ENCODE measurements at regions not wholly inside any gene's neighbourhood (a gene's known extent, or its start where the extent isn't known, plus 50 kb on each side); places are given as distances from the start of the nearest gene placed in this dataset.
"Not testable (repeated sequence)": the region's sequence is repeated elsewhere in the genome, so short reads cannot be mapped to it uniquely, and the experiment has no call there.

GRCh38 chrX:26562156-26562555 lies 346.2 kb downstream of the MAGEB5 start:
- Histone ChIP-seq H3K4me1 (no peaks in the 10 kb centered on the region), H3K27ac (no peak overlapping the region), H3K36me3 (no peaks in the 10 kb centered on the region), H3K4me3 (no peak overlapping the region), H3K9me3 (no peaks in the 10 kb centered on the region), H3K27me3 (ENCODE audit: low read depth) (no peaks in the 10 kb centered on the region)
- intact Hi-C loops (cut with DNase I): no loop called here
- TF ChIP-seq CTCF (IDR thresholded peaks at IDR 0.05): no peak
- DNase-seq (no peak), ATAC-seq (no peak)

GRCh38 chrX:26559855-26560254 lies 343.9 kb downstream of the MAGEB5 start:
- no peaks in the 10 kb centered on the region for H3K27me3 ChIP-seq (ENCODE audit: low read depth)
- intact Hi-C loops (cut with DNase I): no loop called here
- TF ChIP-seq CTCF (IDR thresholded peaks at IDR 0.05): no peak

GRCh38 chrX:26558719-26559386 lies 342.9 kb downstream of the MAGEB5 start:
- H3K4me3 ChIP-seq: no peak overlapping the region
- DNase-seq (no peak), ATAC-seq (no peak)
- no peaks in the 10 kb centered on the region for H3K27me3 ChIP-seq (ENCODE audit: low read depth)
- intact Hi-C loops (cut with DNase I): no loop called here
- H3K36me3 ChIP-seq: no peaks in the 10 kb centered on the region
- no peak for TF ChIP-seq CTCF (IDR thresholded peaks at IDR 0.05)
- no peaks in the 10 kb centered on the region for H3K9me3 ChIP-seq
- H3K27ac ChIP-seq: no peak overlapping the region
- H3K4me1 ChIP-seq: no peaks in the 10 kb centered on the region

More at GRCh38 chrX:26559855-26560254, 343.9 kb downstream of the MAGEB5 start:
- H3K36me3 ChIP-seq: no peaks in the 10 kb centered on the region
- H3K4me1 ChIP-seq: no peaks in the 10 kb centered on the region
- H3K9me3 ChIP-seq: no peaks in the 10 kb centered on the region
- ATAC-seq: no peak
- no peak overlapping the region for H3K4me3 ChIP-seq
- H3K27ac ChIP-seq: no peak overlapping the region
- DNase-seq: no peak

GRCh38 chrX:26557691-26558321 lies 341.8 kb downstream of the MAGEB5 start:
- H3K4me3 ChIP-seq: no peak overlapping the region
- no peak for DNase-seq
- intact Hi-C loops (cut with DNase I): no loop called here
- no peak for ATAC-seq
- no peak for TF ChIP-seq CTCF (IDR thresholded peaks at IDR 0.05)
- H3K9me3 ChIP-seq: no peaks in the 10 kb centered on the region
- no peaks in the 10 kb centered on the region for H3K4me1 ChIP-seq
- no peak overlapping the region for H3K27ac ChIP-seq
- no peaks in the 10 kb centered on the region for H3K36me3 ChIP-seq
- H3K27me3 ChIP-seq (ENCODE audit: low read depth): no peaks in the 10 kb centered on the region

- ATAC-seq; H3K4me1 ChIP-seq; H3K9me3 ChIP-seq; H3K27me3 ChIP-seq (ENCODE audit: low read depth); H3K4me3 ChIP-seq; H3K36me3 ChIP-seq; DNase-seq; intact Hi-C loops (cut with DNase I); H3K27ac ChIP-seq: not testable (repeated sequence)
These were observed 309.8 kb downstream of the MAGEB5 start for GRCh38 chrX:26525768-26526167.

GRCh38 chrX:26522501-26522900 lies 306.5 kb downstream of the MAGEB5 start:
- Histone ChIP-seq H3K4me1 (no peaks in the 10 kb centered on the region), H3K27me3 (ENCODE audit: low read depth) (no peaks in the 10 kb centered on the region), H3K9me3 (no peaks in the 10 kb centered on the region), H3K4me3 (no peak overlapping the region), H3K36me3 (no peaks in the 10 kb centered on the region), H3K27ac (no peak overlapping the region)
- intact Hi-C loops (cut with DNase I): no loop called here
- DNase-seq (no peak), ATAC-seq (no peak)
- no peak for TF ChIP-seq CTCF (IDR thresholded peaks at IDR 0.05)

Data from lower lobe of right lung (tissue), 2 donors.